ENCODE measurements at regions not wholly inside any gene's neighbourhood (a gene's known extent, or its start where the extent isn't known, plus 50 kb on each side); places are given as distances from the start of the nearest gene placed in this dataset.

DNA sequence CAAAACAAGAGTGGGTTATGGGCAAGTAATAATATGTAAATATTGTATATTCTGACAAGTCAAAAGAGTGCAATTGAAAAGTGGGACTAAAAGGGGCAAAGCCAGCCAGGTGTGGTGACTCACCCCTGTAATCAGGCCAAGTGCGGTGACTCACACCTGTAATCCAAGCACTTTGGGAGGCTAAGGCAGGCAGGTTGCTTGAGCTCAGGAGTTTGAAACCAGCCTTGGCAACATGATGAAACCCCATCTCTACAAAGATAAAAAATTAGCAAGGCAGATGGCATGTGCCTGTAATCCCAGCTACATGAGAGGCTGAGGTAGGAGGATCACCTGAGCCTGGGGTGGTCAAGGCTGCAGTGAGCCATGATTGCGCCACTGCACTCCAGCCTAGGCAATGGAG is 304.0 kb downstream of the HHIPL2 start:
- in situ Hi-C loops (cut with HindIII; ENCODE audit: low sequenced_read_pairs), result no loop called here

DNA sequence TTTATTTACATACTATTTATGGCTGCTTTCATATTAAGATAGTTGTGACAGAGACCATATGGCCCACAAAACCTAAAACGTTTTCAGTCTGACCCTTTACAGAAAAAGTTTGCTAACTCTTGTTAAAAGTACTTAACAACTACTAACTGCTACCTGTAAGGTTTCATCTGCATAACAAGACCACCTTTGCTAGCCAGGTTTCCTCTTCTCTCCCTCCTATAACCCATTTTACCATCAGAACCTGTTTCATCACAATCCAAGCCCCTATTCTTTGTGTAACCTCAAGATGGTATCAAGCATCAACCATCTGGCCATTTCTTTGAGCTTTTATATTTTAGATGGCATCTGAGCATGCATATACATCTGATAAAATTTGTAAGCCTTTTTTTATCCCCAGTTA is 305.4 kb downstream of the HHIPL2 start:
- in situ Hi-C loops (cut with HindIII; ENCODE audit: low sequenced_read_pairs), result no loop called here

DNA sequence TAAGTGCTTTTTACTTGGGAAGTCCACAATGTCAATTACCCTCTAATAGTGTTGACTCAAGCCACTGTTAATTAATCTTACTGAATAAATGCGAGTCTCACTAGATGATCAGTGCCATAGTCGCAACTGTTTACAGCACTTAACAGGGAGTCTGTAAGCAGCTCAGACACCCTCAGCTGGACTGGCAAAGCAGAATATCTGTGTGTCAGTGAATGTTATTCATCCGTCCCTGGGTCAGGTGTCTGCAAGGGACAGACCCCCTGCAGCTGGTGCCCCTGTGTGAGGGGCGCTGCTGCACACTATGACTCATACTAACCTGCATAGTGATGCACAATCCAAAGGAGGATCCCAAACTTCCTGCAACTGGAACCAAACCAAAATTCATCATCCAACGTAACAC is 306.5 kb downstream of the HHIPL2 start:
- in situ Hi-C loops (cut with HindIII; ENCODE audit: low sequenced_read_pairs), result no loop called here

DNA sequence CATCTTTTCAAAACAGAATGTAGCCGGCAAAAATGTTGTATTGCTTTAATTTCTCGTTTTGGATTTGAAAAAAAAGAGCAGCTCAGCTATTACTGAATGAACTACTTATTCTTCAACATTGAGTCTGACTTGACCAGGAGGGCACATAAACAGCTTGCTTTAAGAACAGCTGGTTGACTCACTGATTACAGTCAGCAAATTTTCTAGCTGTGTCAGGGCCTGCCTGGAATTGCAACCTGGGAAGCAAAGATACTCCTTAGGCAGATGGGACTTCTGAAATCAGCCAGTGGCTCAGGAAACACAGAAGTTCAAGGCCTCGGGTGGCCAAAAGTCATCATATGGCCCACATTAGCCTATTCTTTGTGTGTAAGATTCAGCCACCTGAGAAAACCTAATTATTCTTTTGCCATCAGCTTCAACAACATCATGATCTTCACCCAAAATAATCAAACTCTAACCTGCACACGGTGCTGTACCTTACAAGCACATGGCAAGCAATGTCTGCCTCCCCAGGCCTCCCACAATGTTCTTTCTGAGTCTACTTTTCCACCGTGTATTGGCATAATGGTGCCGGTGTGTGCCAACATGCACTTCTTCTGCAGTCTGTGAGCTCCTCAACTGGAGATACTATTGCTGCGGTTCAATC is 307.2 kb downstream of the HHIPL2 start:
- in situ Hi-C loops (cut with HindIII; ENCODE audit: low sequenced_read_pairs), result no loop called here

DNA sequence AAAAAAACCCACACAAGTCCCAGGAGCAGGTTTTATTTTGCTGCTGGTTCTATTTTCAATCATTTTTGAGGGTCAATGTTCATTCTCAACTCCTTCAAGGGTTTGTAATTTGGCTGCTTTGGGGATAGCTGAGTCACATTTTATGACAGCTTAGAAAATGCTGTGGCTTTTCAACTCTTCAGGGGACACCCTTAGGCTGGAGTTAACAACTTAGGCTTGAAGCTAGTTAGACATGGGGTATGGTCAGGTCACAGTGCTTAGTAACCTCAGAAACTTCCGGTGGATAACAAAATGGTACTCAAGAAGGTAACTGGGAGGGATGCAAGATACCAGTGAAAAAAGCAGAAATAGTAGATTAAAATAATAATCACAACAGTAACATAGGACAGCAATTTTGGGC is 308.8 kb downstream of the HHIPL2 start:
- in situ Hi-C loops (cut with HindIII; ENCODE audit: low sequenced_read_pairs), result no loop called here

DNA sequence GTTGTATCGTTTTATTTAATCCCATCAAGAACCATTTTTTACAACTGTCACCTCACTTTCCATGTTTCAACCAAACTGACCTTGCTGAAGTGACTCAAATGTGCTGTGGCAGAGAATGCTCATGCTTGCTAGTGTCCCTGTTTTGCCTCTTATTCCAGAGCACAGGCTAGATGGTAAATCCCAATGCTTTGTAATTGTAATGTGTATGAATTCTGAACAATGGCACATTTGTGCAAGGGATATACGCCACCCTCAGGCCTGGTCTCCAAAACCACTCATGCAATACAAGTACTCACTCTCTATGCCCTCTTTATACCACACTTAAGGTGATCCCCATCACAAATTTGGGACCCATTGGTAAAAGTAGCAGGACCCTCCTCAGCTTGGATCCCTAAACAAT is 313.6 kb downstream of the HHIPL2 start:
- in situ Hi-C loops (cut with HindIII; ENCODE audit: low sequenced_read_pairs), result no loop called here

DNA sequence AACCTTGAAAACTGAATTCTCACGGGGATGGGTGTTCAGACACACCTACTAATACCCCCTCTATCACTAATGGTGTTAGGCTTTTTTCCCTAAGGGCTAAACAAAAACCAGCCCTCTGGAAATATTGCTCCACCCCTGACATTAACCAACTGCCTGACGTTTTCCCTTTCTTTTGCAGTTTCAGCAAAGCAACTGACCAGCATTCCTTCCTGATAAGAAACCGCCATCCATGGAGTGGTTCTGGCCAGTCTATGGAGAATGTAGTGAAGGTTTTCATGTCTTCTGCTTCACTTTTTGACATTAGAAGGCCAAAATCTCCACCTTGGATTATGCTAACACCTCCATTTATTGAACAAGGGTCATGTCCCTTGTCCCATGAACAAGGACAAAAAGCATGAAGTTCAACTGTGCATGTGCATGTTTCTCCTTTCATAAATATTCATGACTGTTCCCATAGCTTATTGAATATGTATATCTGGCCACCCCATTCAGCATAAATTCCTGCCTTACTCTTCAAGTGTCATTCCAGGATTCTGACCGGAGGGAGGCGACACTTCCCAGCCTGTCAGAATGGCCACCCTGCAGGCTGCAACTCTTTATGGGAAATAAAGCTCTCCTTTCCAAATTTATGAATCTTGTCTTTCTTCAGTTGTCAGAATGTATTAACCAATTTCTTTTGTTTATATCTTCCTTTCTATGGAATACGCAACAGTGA is 314.3 kb downstream of the HHIPL2 start:
- in situ Hi-C loops (cut with HindIII; ENCODE audit: low sequenced_read_pairs), result no loop called here

DNA sequence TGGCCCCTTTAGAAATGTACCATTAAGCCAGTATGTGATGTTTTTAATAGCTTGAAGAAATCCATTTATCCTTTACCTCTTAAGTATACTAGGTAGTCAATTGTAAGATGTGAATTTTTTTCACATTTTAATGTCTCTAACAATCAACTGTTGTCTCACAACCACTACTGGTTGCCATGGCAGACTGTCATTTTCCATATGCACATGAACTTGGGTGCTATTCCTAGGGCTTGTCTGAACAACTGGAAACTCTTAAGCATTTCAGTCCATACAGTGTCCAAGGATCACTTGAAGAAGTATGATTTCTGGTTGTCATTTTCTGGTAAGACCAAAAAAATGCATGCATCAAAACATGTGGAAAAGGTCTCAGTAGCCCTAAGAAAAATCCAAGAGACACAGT is 315.1 kb downstream of the HHIPL2 start:
- in situ Hi-C loops (cut with HindIII; ENCODE audit: low sequenced_read_pairs), result no loop called here

DNA sequence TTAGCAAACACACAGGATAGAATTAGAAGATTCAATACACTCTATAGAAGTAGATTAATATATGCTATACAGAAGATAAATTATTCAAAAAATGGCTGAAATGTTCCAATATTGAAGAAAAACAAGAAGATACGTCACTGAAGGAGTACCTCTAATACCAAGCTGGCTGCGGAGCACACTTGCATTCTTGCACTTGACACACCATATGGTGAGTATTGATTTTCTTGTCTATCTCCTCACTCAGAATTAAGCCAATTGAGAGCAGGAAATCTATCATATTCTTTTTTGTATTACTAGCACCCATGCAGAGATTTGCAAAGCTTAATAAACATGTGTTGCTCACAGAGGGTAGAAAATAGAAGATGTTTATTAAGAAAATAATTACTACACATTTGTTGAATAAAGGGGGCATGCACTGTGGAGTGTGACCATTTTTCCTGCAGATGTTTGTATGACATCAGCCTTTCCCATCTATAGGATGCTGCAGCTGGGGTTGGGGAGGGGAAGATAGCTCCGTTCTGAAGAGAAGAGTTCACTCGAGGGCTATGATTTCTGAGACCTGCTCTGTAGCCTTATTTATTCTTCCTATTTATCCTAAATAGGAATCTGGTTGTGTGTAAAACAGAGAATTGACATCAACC is 318.1 kb downstream of the HHIPL2 start:
- in situ Hi-C loops (cut with HindIII; ENCODE audit: low sequenced_read_pairs), result no loop called here

DNA sequence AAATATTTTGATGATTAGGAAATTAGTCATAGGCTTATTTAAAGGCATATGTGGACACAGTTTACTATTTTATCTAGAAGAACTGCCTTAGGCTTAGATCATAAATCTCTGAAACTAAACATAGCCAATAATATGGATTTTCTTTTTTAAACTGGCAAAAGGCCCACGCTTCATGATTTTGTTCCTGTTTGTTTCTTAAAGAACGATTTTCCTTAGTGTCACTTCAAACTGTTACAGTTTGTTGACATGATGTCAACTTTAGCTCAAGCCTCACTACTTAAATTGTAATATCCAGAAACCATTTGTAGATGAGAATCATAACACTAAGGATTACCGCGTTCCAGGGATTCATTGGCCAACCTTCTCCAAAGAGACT is 322.6 kb downstream of the HHIPL2 start:
- in situ Hi-C loops (cut with HindIII; ENCODE audit: low sequenced_read_pairs), result no loop called here

DNA sequence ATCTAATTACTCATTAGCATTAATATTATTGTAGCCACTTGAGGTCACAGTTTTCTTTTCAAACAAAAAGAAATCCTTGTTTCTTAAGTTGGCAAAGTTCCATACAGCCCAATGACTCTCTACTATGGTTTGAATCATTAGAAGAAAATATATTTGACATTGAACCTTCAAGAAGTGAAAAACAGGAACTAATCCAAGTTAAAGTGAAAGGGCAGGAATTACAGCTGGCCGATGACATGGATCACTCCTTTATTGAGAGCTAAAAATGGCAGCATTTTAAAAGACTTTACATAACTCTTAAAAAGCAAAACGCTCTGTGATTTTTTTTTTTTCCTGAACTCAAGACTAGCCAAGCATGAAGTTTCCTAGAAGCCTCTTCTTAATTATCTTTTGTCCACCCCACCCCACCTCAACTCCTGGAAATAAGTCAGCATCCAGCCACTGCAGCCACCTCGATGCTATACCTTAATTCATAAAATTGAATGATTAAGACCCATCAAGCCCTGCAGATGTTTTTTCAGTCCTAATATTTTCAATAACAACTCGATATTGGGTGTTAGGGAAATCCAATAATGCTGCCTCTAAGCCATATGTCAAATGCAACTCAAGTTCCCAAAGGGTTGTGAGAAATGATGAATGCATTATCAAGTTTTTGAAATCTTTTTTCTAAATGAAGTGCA is 323.1 kb downstream of the HHIPL2 start:
- in situ Hi-C loops (cut with HindIII; ENCODE audit: low sequenced_read_pairs), result loop anchor here (5.0 kb wide), 1 partner anchor 57 kb away; no protein-coding TSS in a partner anchor

DNA sequence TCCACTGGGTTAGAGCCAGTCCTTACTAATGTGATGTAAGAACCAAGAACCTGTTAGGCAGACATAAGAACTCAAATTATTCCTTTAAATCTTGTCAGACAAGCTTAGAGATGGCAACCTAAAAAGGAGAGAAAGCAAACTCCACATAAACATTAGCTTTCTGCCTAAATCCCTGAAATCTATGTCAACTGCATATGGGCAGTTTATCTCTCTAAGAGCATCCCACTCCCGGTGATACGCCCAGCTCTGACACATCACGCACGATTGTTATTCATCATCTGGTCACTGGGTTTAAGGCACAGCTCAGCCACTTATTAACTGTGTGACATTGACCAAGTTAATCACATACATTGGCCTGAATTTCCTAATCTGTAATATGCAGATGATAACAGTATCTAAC is 323.7 kb downstream of the HHIPL2 start:
- in situ Hi-C loops (cut with HindIII; ENCODE audit: low sequenced_read_pairs), result loop anchor here (5.0 kb wide), 1 partner anchor 57 kb away; no protein-coding TSS in a partner anchor

DNA sequence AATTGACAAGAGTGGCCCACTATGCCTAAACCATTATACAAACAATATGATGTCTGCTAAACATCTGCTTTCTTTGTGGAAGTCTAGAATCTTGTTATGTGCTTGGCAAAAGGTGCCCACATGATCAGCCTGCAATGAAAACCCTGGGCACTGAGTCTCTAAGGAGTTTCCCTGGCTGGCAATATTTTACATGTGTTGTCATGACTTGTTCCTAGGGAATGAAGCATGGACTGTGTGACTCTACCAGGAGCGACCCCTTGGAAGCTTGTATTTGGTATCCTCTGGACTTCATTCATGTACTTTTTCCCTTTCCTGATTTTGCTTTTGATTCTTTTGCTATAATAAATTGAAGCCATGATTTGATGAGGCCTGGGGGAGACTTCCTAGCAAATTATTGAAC is 324.9 kb downstream of the HHIPL2 start:
- in situ Hi-C loops (cut with HindIII; ENCODE audit: low sequenced_read_pairs), result loop anchor here (5.0 kb wide), 1 partner anchor 56 kb away; no protein-coding TSS in a partner anchor

DNA sequence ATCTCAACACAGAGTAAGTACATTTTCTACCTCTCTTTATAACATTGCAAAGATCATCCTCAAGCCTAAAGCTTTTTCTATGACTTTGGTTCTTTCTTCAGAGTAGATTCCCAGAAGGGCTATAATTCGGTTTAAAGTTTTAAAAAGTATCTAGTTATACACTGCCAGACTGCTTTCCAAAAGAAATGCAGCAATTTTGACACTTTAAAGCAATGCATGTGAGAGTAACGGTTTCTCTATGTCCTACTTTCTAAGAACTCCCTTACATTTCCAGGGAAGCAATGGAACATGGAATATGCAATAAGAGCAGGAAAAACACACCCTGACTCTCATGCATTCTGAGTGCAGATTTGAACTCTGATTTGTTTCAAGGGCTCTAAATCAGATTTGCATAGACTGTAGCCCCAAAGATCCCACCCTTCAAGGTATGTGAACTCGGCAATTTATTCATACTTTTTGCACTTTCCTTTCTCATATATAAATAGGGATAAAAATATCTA is 331.6 kb downstream of the HHIPL2 start:
- in situ Hi-C loops (cut with HindIII; ENCODE audit: low sequenced_read_pairs), result no loop called here

DNA sequence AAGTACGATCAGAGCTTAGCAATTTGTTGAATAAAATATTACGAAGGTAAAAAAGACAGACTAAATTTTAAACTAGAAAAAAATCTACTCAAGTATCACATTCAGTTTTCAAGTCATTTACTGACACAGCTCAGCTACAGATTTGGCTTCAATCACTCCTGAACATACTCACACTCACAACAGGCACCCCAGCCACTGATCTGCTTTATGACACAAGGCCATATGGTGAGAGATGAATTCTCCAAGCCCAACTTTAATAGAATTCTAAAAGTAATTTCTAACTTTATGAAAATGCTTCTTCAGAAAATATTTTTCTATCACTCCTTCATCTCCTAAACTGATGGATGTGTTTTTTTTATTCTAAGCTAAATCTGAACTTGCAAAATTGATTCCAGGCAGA is 337.1 kb downstream of the HHIPL2 start:
- in situ Hi-C loops (cut with HindIII; ENCODE audit: low sequenced_read_pairs), result no loop called here

DNA sequence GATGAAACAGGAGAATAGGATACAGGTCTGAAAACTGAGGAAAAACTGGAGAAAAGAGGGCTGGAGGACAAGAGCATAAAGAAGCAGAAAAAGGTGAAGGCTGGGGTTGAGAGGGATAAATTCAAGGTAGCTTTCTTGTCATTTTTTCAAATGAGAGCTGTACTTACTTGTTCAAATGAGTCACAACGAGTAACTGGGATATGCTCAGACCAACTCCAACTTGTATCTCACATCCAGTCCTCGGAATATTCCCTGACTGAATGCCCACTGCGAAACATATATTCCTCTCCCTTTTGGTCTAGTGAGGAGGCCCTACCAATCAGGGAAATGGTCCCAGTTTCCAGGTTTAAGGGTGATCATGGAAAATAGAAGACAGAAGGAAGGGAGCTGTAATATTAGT is 343.4 kb downstream of the HHIPL2 start:
- in situ Hi-C loops (cut with HindIII; ENCODE audit: low sequenced_read_pairs), result no loop called here

DNA sequence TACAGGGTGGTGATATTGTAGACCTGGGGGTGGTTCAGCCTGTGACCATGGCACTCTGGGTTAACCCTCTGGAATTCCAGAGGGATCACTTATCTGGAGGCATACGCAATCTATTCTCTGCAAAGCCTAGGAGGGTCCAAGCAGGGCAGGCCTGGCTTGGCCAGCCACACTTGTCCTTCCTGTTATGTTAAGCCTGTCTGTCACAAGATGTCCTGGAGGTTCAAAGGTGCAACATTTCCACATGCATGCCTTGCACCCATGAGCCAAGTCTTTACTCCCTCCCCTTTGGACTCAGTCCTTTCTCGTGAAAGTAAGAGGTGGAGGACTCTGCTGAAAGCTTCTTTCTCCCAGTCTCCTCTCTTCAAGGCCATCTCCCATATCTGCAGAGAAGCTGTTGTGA is 345.1 kb downstream of the HHIPL2 start:
- in situ Hi-C loops (cut with HindIII; ENCODE audit: low sequenced_read_pairs), result no loop called here

DNA sequence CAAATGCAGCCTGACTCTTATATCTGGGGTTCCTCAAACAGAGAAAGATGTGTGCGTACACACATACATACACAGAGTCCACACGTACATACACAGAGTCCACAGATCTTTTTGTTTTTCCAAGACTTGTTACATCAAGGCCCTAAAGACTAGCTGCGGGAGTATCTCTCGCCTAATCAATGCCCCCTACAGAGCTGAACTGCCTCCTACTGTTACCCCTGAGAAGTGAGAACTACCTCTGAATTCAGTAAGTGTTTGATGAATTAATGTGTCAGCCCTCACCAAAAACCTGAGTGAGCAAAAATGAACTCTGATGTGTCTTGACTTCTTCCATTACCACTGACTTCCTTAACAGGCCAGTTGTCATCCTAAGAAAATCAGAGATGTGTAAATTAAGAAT is 351.2 kb downstream of the HHIPL2 start:
- in situ Hi-C loops (cut with HindIII; ENCODE audit: low sequenced_read_pairs), result no loop called here

DNA sequence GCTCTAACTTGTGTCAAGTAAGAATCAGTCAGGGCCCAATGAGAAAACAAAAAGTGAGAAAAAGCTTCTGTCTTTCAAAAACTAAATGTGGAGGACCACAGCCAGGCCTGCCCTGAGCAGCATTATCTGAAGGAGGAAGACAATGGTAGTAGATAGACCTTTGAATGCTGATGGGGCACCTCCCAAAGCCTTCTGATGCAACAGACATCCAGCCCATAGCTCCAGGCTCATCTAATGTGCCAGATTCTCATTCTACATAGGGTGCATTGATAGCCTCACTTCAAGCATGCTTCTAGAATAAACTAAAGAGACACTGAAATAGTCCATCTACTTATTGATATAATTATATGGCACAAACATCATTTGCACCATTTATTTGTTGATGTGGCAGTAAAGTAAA is 351.6 kb downstream of the HHIPL2 start:
- in situ Hi-C loops (cut with HindIII; ENCODE audit: low sequenced_read_pairs), result no loop called here

DNA sequence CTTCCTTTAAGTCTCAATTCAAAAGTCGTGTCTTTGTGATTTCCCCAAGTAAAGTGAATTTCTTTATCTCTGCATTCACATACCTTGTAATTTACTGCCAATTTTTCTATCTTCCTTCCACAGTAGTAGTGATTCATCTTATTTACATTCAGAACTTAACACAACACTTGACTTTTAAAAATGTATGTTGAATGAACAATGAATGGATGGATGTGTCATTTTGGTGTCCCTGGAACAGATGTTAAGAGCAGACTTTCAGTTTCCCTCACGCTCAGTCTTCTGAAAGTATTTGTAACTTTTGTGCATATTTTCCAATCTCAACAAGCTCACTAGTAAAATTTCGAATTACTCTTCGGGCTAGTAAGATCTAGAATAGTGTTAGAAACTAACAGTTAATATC is 352.0 kb downstream of the HHIPL2 start:
- in situ Hi-C loops (cut with HindIII; ENCODE audit: low sequenced_read_pairs), result no loop called here

DNA sequence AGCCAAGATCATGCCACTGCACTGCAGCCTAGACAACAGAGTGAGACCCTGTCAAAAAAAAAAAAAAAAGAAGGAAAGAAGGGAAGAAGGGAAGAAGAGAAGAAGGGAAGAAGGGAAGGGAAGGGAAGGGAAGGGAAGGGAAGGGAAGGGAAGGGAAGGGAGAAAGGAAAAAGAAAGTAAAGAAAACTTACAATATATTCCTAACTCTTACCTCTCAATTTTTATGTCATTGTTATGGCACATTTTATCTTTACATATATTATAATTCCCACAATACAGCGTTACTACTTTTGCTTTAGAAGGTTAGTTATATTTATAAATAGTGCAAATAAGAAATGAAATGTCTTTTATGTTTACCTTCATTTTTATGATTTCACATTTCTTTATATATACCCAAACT is 358.7 kb downstream of the HHIPL2 start:
- in situ Hi-C loops (cut with HindIII; ENCODE audit: low sequenced_read_pairs), result no loop called here

Data from DLD1 (cell line).